ENCODE measurements at regions not wholly inside any gene's neighbourhood (a gene's known extent, or its start where the extent isn't known, plus 50 kb on each side); places are given as distances from the start of the nearest gene placed in this dataset.
A peak's percentile ranks its signal among the peaks of the same experiment; 100 is the strongest.

GRCh38 chr4:117983541-117984365, 50.5 kb upstream of the NDST3 start:
- no peak for TF ChIP-seq CTCF (IDR thresholded peaks at IDR 0.05; ENCODE audit: low read depth, low read length, missing control alignments)
- in situ Hi-C loops (cut with HindIII; ENCODE audit: low sequenced_read_pairs), result no loop called here
- H3K4me3 ChIP-seq (ENCODE audit: low read depth, low read length), result no peak overlapping the region
- peak; percentile 87 for DNase-seq (ENCODE audit: low read depth)

GRCh38 chr4:117984366-117984680, 50.0 kb upstream of the NDST3 start:
- TF ChIP-seq CTCF (IDR thresholded peaks at IDR 0.05; ENCODE audit: low read depth, low read length, missing control alignments), result no peak
- H3K4me3 ChIP-seq (ENCODE audit: low read depth, low read length), result no peak overlapping the region
- in situ Hi-C loops (cut with HindIII; ENCODE audit: low sequenced_read_pairs), result no loop called here
- no peak for DNase-seq (ENCODE audit: low read depth)

Measured in astrocyte of the cerebellum (primary cell).